Pancreas (tissue), 10 donors: ENCODE measurements at regions not wholly inside any gene's neighbourhood (a gene's known extent, or its start where the extent isn't known, plus 50 kb on each side); places are given as distances from the start of the nearest gene placed in this dataset.
"Not testable (repeated sequence)": the region's sequence is repeated elsewhere in the genome, so short reads cannot be mapped to it uniquely, and the experiment has no call there.

Experiments used
- ATAC-seq, 4 donors: fragments of 200-7000 bp; cut with Tn5 transposase; one replicate each; pipeline versions ENCODE4 v1.8.0 to v1.9.1; 2020; ENCODE audit warnings: mild to moderate bottlenecking in 4 of 4, moderate library complexity in 4 of 4
- DNase-seq, 6 donors: peaks; one replicate each; pipeline ENCODE4 v3.0.0-alpha.2; 2020
- FAIRE-seq: peaks from 2 replicates; lab custom pipeline; 2012; peaks lifted over from hg19 to GRCh38; lab: Jason Lieb, UNC
- H3K27ac ChIP-seq, 4 donors: fragments of 200-600 bp; sonication (generic); 1 replicate in 3 of 4; 2 replicates in 1 of 4; pipeline versions ENCODE4 v1.5.0 to v1.8.0; 2020
- H3K27me3 ChIP-seq, 4 donors: fragments of 200-600 bp; one replicate each; pipeline ENCODE4 v1.8.0; 2021
- H3K36me3 ChIP-seq, 3 donors: fragments of 200-600 bp; sonication (generic) in 1 of 3; one replicate each; pipeline versions ENCODE4 v1.5.0 to v1.8.0; 2020 to 2021
- H3K4me1 ChIP-seq, 3 donors: fragments of 200-600 bp; one replicate each; pipeline ENCODE4 v1.8.0; 2021
- H3K4me3 ChIP-seq, 4 donors: fragments of 200-600 bp; sonication (generic) in 2 of 4; one replicate each; pipeline versions ENCODE4 v1.5.0 to v1.8.0; 2020 to 2021
- H3K9me3 ChIP-seq, 4 donors: fragments of 200-600 bp; one replicate each; pipeline ENCODE4 v1.8.0; 2021
- CTCF ChIP-seq, 4 donors: fragments of 200-600 bp; sonication (generic) in 3 of 4; IDR thresholded peaks; one replicate each; pipeline versions ENCODE4 v1.5.0 to v1.8.0; 2021; ENCODE audit warnings: antibody characterized with exemption in 4 of 4
- WGBS, 2 donors: extraction: QIAGEN DNeasy Blood & Tissue Kit; methylation state at CpG; one replicate each; pipeline ENCODE4 v1.1.7; 2013; 5-methylcytosine and 5-hydroxymethylcytosine counted together
- intact Hi-C, 3 donors: fragments of 100-400 bp; cut with DNase I; formaldehyde crosslinking; loops; one replicate each; pipeline versions ENCODE4 v1.11.1 to v1.14.2; 2022
- donor health status: healthy with polysubstance abuse.
- donor health status: DM: no; HTN: no; CAD: no; lungs with moderate emphysema.
- donor health status: DM: no; HTN: no; CAD: no.
- donor health status: control.
- donor health status: control.
- donor health status: Bipolar disorder and iron deficiency.
- donor health status: DM: yes; HTN: yes; CAD: no.
- donor health status: DM: no; HTN: no; CAD: no.
- donor health status: DM: no; HTN: no; CAD: no.
- donor health status: DM: yes; HTN: yes; CAD: no.

GRCh38 chr16:86953631-86954391 is 363.4 kb downstream of the C16orf95 start:
- no peaks in the 10 kb centered on the region for H3K27me3 ChIP-seq
- H3K36me3 ChIP-seq, result no peaks in the 10 kb centered on the region
- H3K4me3 ChIP-seq, result no peak overlapping the region
- no peaks in the 10 kb centered on the region for H3K9me3 ChIP-seq
- FAIRE-seq, result no peak
- no peaks in the 10 kb centered on the region for H3K4me1 ChIP-seq
- DNase-seq, result no peak
- WGBS, 2 donors, result 43 to 52% methylated on average over 29 of the region's 29 CpGs
- no peak overlapping the region for H3K27ac ChIP-seq
- no peak for TF ChIP-seq CTCF (IDR thresholded peaks at IDR 0.05)
- ATAC-seq, result no peak
- intact Hi-C loops, result no loop called here

DNA sequence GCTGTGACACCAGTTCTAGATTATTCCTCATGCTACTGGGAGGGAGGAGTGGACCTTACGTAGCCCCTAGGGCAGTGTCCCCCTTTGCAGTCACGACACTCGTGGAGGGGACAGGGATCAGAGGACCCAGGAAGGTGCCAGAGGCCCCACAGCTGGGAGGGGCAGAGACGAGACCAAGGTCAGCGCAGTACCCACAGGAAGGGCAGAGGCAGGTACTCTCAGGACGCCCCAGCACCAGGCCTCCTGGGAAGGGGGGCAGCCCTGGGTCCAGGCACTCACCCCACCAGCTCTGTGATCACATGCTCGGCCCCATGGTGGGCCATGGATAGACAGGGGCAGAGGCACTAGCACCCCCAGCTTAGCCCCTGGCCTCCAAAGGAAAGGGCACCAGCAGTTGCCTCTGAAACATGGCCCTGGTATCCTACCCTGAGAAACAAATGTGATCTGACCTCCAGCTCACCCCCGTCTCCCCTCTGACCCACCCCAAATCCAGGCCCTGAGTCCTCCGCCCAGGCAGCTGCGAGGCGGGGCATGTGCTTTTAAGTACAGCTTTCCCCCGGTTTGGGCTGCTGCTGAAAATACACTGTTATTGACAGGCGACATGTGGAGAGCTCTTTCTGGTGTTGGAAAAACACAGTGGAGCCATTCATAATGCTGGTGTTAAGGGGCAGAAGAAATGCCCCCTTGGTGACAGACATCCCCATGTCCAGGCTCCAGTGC is 361.9 kb downstream of the C16orf95 start:
- Histone ChIP-seq H3K27me3 (peaks cover 0 to 5% (median 0%) of the 10 kb centered on the region in 4 donors), H3K9me3 (no peaks in the 10 kb centered on the region), H3K4me1 (no peaks in the 10 kb centered on the region), H3K36me3 (no peaks in the 10 kb centered on the region), H3K27ac (no peak overlapping the region), H3K4me3 (no peak overlapping the region)
- no peak for DNase-seq
- intact Hi-C loops, result no loop called here
- no peak for FAIRE-seq
- WGBS, 2 donors, result 57 to 66% methylated on average over 13 of the region's 13 CpGs
- no peak for ATAC-seq
- TF ChIP-seq CTCF (IDR thresholded peaks at IDR 0.05), result no peak

DNA sequence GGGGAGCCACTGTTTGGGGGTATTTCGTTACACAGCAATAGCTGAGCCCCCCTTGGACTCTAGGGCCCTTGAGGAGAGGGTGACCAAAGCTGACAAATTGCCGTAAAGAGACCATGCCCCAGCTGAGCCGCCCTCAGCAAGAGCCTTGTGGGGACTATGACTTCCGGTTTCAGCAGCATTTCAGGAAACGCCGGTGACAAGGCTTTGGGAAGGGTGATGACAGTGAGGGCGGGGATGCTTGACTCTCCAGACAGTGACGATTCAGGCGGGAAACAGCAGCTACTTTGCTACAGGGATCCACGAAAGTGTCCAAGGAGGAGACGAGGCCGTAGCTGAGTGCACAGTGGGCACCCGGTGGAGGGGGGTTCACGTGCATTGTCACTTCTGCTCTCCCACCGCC is 360.8 kb downstream of the C16orf95 start:
- intact Hi-C loops, result no loop called here
- no peak for TF ChIP-seq CTCF (IDR thresholded peaks at IDR 0.05)
- Histone ChIP-seq H3K36me3 (no peaks in the 10 kb centered on the region), H3K9me3 (no peaks in the 10 kb centered on the region), H3K27me3 (peaks cover 0 to 5% (median 0%) of the 10 kb centered on the region in 4 donors), H3K4me1 (no peaks in the 10 kb centered on the region), H3K4me3 (no peak overlapping the region), H3K27ac (no peak overlapping the region)
- ATAC-seq, result no peak
- DNase-seq, result no peak
- 62 to 68% methylated on average over 15 of the region's 15 CpGs for WGBS, 2 donors
- FAIRE-seq, result no peak

- DNase-seq, H3K27ac ChIP-seq, H3K4me1 ChIP-seq, H3K9me3 ChIP-seq, H3K36me3 ChIP-seq, ATAC-seq, H3K27me3 ChIP-seq, intact Hi-C loops, FAIRE-seq, H3K4me3 ChIP-seq: not testable (repeated sequence)
- WGBS, 2 donors, result 75 to 81% methylated on average over 11 to 12 of the region's 12 CpGs
These were observed 359.5 kb downstream of the C16orf95 start for GRCh38 chr16:86957662-86958198.

GRCh38 chr16:86958423-86958822 is 358.8 kb downstream of the C16orf95 start:
- 56 to 71% methylated on average over 9 of the region's 9 CpGs for WGBS, 2 donors
- no peak for FAIRE-seq
- ATAC-seq, result no peak
- no peaks in the 10 kb centered on the region for H3K4me1 ChIP-seq
- peaks cover 0 to 5% (median 0%) of the 10 kb centered on the region in 4 donors for H3K27me3 ChIP-seq
- no peak for TF ChIP-seq CTCF (IDR thresholded peaks at IDR 0.05)
- no peak overlapping the region for H3K27ac ChIP-seq
- no peaks in the 10 kb centered on the region for H3K36me3 ChIP-seq
- no peak for DNase-seq
- no peak overlapping the region for H3K4me3 ChIP-seq
- H3K9me3 ChIP-seq, result no peaks in the 10 kb centered on the region
- intact Hi-C loops, result no loop called here
